H1 (cell line): ENCODE measurements at regions not wholly inside any gene's neighbourhood (a gene's known extent, or its start where the extent isn't known, plus 50 kb on each side); places are given as distances from the start of the nearest gene placed in this dataset.

ENCODE experiments used
- CREB1 ChIP-seq: IDR thresholded peaks from 2 replicates; pipeline ENCODE4 v1.6.1; 2012; ENCODE audit warnings: inconsistent platforms
- JUN ChIP-seq: IDR thresholded peaks from 2 replicates; pipeline ENCODE4 v1.6.1; 2011; ENCODE audit warnings: low read depth, mild to moderate bottlenecking, improper control_type of control experiment, low read length
- KDM4A ChIP-seq: IDR thresholded peaks from one replicate; pipeline ENCODE4 v1.7.1; 2012; ENCODE audit warnings: low read depth, mild to moderate bottlenecking, moderate library complexity, low read length, inconsistent platforms; ENCODE audit not compliant: severe bottlenecking
- SP2 ChIP-seq: IDR thresholded peaks from 2 replicates; pipeline ENCODE4 v1.6.1; 2012; ENCODE audit warnings: mild to moderate bottlenecking, low read length, inconsistent platforms
- TAF1 ChIP-seq: IDR thresholded peaks from 2 replicates; pipeline ENCODE4 v1.6.1; 2011; ENCODE audit warnings: mild to moderate bottlenecking, low read depth, low read length

DNA sequence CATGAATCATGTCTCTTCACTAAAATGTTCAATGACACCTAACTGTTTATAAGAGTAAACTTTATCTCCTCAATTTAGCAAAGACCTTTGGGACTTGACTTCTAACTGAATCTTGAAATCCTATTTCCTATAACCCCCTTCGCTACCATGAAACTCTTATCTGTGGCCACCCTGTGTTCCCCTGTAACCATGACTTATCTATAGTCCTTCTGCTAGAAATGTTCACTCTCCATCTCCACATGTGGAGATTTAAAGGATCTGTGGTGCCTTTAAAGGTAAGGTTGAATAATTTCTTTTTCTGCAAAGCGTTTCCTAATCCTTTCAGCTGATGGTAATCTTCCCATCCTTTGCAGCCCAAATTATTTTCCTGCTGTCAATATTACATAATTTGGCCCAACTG lies 436.3 kb upstream of the RUNX1 start (continued):
- TF ChIP-seq JUN = no peak
- TF ChIP-seq KDM4A = no peak
- no peak for TF ChIP-seq SP2
- no peak for TF ChIP-seq TAF1
- TF ChIP-seq CREB1 = no peak
